IMR-90 (cell line): ENCODE measurements at regions not wholly inside any gene's neighbourhood (a gene's known extent, or its start where the extent isn't known, plus 50 kb on each side); places are given as distances from the start of the nearest gene placed in this dataset.

Experiments used
- ATAC-seq: fragments of 200-7000 bp; cut with Tn5 transposase; 2 replicates; pipeline ENCODE4 v1.9.1; 2020; ENCODE audit warnings: low read depth, mild to moderate bottlenecking, moderate library complexity
- BruUV-seq: library from RNA; stranded (reverse); fragments of 400-500 nt; replicated peaks from 2 replicates; lab custom pipeline; 2021; lab: Mats Ljungman, UMichigan
- CTCF ChIA-PET: fragments of 300-600 bp; formaldehyde crosslinking; extraction: SDS; loops from one replicate; lab custom pipeline; 2021; ENCODE audit warnings: antibody characterized with exemption; lab: Yijun Ruan, JAX
- POLR2A ChIA-PET: fragments of 300-600 bp; sonication (Branson Sonifier 250); formaldehyde crosslinking; loops from one replicate; lab custom pipeline; 2022; ENCODE audit warnings: antibody characterized with exemption; ENCODE audit not compliant: unreplicated experiment; lab: Charles Lee
- DNase-seq: peaks from one replicate; pipeline ENCODE4 v3.0.0; 2013
- H2AFZ ChIP-seq: replicated peaks from 2 replicates; pipeline ENCODE3; 2013; ENCODE audit warnings: low read length, mild to moderate bottlenecking; ENCODE audit not compliant: poor library complexity
- H2AK5ac ChIP-seq: 2 replicates; pipeline ENCODE4 v1.6.1; 2013; ENCODE audit warnings: low read depth, low read length, inconsistent platforms
- H2AK9ac ChIP-seq: replicated peaks from 2 replicates; pipeline ENCODE3; 2013; ENCODE audit warnings: mild to moderate bottlenecking, low read depth, low read length, moderate library complexity; ENCODE audit not compliant: poor library complexity
- H2BK120ac ChIP-seq: 2 replicates; pipeline ENCODE4 v1.6.1; 2013; ENCODE audit warnings: low read depth, low read length, inconsistent platforms
- H2BK15ac ChIP-seq: 3 replicates; pipeline ENCODE4 v1.6.1; 2013; ENCODE audit warnings: low read depth, low read length, inconsistent platforms
- H2BK20ac ChIP-seq: 2 replicates; pipeline ENCODE4 v1.6.1; 2013; ENCODE audit warnings: low read depth, mild to moderate bottlenecking, inconsistent platforms, low read length, moderate library complexity
- H2BK5ac ChIP-seq: 2 replicates; pipeline ENCODE4 v1.6.1; 2013; ENCODE audit warnings: mild to moderate bottlenecking, low read depth, low read length, inconsistent platforms; ENCODE audit not compliant: poor library complexity, severe bottlenecking
- H3K14ac ChIP-seq: replicated peaks from 2 replicates; pipeline ENCODE4 v1.6.1; 2013; ENCODE audit warnings: low read depth, low read length, inconsistent platforms
- H3K18ac ChIP-seq: 2 replicates; pipeline ENCODE4 v1.6.1; 2013; ENCODE audit warnings: low read depth, low read length, control low read depth
- H3K23ac ChIP-seq: 2 replicates; pipeline ENCODE4 v1.6.1; 2013; ENCODE audit warnings: low read depth, low read length, inconsistent platforms
- H3K27ac ChIP-seq: 2 replicates; pipeline ENCODE4 v1.5.1; 2013; ENCODE audit warnings: mild to moderate bottlenecking, control low read depth, low read length; ENCODE audit not compliant: insufficient read depth
- H3K27me3 ChIP-seq: 2 replicates; pipeline ENCODE4 v1.6.1; 2013; ENCODE audit warnings: low read length; ENCODE audit not compliant: control insufficient read depth, insufficient read depth
- H3K36me3 ChIP-seq: 2 replicates; pipeline ENCODE4 v1.6.1; 2013; ENCODE audit warnings: low read length, mixed read lengths; ENCODE audit not compliant: control insufficient read depth, insufficient read depth
- H3K4ac ChIP-seq: 2 replicates; pipeline ENCODE4 v1.6.1; 2013; ENCODE audit warnings: low read depth, low read length, inconsistent platforms
- H3K4me1 ChIP-seq: 2 replicates; pipeline ENCODE4 v1.6.1; 2013; ENCODE audit warnings: low read length, mixed read lengths; ENCODE audit not compliant: control insufficient read depth, insufficient read depth
- H3K4me2 ChIP-seq: 2 replicates; pipeline ENCODE4 v1.6.1; 2013; ENCODE audit warnings: low read depth, mild to moderate bottlenecking, control low read depth, low read length, moderate library complexity
- H3K4me3 ChIP-seq: 2 replicates; pipeline ENCODE4 v1.5.1; 2013; ENCODE audit warnings: low read depth, mild to moderate bottlenecking, control low read depth, low read length, moderate library complexity; ENCODE audit not compliant: insufficient read depth
- H3K56ac ChIP-seq: 2 replicates; pipeline ENCODE4 v1.6.1; 2013; ENCODE audit warnings: low read length, inconsistent platforms; ENCODE audit not compliant: insufficient read depth; ENCODE audit errors: extremely low read depth
- H3K79me1 ChIP-seq, 2 experiments: 2 replicates each; pipeline ENCODE4 v1.6.1; 2013; ENCODE audit warnings: low read length in 2 of 2, inconsistent platforms in 1 of 2, low read depth in 1 of 2
- H3K9ac ChIP-seq: 2 replicates; pipeline ENCODE4 v1.6.1; 2013; ENCODE audit warnings: low read depth, low read length, control low read depth
- H3K9me1 ChIP-seq: 2 replicates; pipeline ENCODE4 v1.6.1; 2013; ENCODE audit warnings: low read length, inconsistent platforms; ENCODE audit not compliant: insufficient read depth
- H3K9me3 ChIP-seq: 2 replicates; pipeline ENCODE4 v1.6.1; 2013; ENCODE audit warnings: low read length; ENCODE audit not compliant: control insufficient read depth, insufficient read depth
- H4K20me1 ChIP-seq: 2 replicates; pipeline ENCODE4 v1.6.1; 2013; ENCODE audit warnings: low read length, inconsistent platforms; ENCODE audit not compliant: insufficient read depth
- H4K5ac ChIP-seq: 2 replicates; pipeline ENCODE4 v1.6.1; 2013; ENCODE audit warnings: mild to moderate bottlenecking, low read depth, low read length, control low read depth
- H4K8ac ChIP-seq, 2 experiments: 2 replicates each; pipeline ENCODE4 v1.6.1; 2013; ENCODE audit warnings: low read depth in 2 of 2, low read length in 2 of 2, control low read depth in 1 of 2, inconsistent platforms in 1 of 2
- H4K91ac ChIP-seq: 2 replicates; pipeline ENCODE4 v1.6.1; 2013; ENCODE audit warnings: low read depth, low read length, inconsistent platforms; ENCODE audit not compliant: insufficient read depth
- BHLHE40 ChIP-seq: fragments of 150-350 bp; IDR thresholded peaks from 2 replicates; pipeline ENCODE4 v1.6.1; 2016; ENCODE audit warnings: mild to moderate bottlenecking, low read depth, low read length
- CEBPB ChIP-seq: IDR thresholded peaks from 2 replicates; pipeline ENCODE4 v1.6.1; 2012; ENCODE audit warnings: low read depth, low read length, improper control_type of control experiment
- CHD1 ChIP-seq: IDR thresholded peaks from 2 replicates; pipeline ENCODE4 v1.6.1; 2012; ENCODE audit warnings: low read depth, low read length, improper control_type of control experiment
- CTCF ChIP-seq: conservative IDR thresholded peaks from 2 replicates; pipeline ENCODE4 v1.5.1; 2012; ENCODE audit warnings: mild to moderate bottlenecking, low read depth, low read length, improper control_type of control experiment
- FOS ChIP-seq: fragments of 150-350 bp; IDR thresholded peaks from 2 replicates; pipeline ENCODE4 v1.6.1; 2016; ENCODE audit warnings: low read depth, low read length
- MAFK ChIP-seq: IDR thresholded peaks from 2 replicates; pipeline ENCODE4 v1.6.1; 2012; ENCODE audit warnings: low read depth, low read length, improper control_type of control experiment
- MAZ ChIP-seq: IDR thresholded peaks from 2 replicates; pipeline ENCODE4 v1.6.1; 2012; ENCODE audit warnings: low read depth, mild to moderate bottlenecking, low read length, improper control_type of control experiment, moderate library complexity, borderline replicate concordance
- NFE2L2 ChIP-seq: fragments of 150-350 bp; IDR thresholded peaks from 2 replicates; pipeline ENCODE4 v1.6.1; 2016; ENCODE audit warnings: low read depth, mild to moderate bottlenecking, low read length
- POLR2A ChIP-seq: IDR thresholded peaks from 2 replicates; pipeline ENCODE4 v1.6.1; 2012; ENCODE audit warnings: mild to moderate bottlenecking, low read depth, low read length
- RAD21 ChIP-seq: IDR thresholded peaks from 2 replicates; pipeline ENCODE4 v1.6.1; 2012; ENCODE audit warnings: low read length, improper control_type of control experiment
- RFX5 ChIP-seq: IDR thresholded peaks from 2 replicates; pipeline ENCODE4 v1.8.0; 2012; ENCODE audit warnings: low read depth, mild to moderate bottlenecking, low read length, moderate library complexity
- SMC3 ChIP-seq: fragments of 150-350 bp; IDR thresholded peaks from 2 replicates; pipeline ENCODE4 v1.6.1; 2016; ENCODE audit warnings: low read depth, mild to moderate bottlenecking, antibody characterized with exemption, low read length, moderate library complexity
- WGBS, 2 experiments: methylation state at CpG; one replicate each; pipeline versions ENCODE4 v1.1.5 to v1.1.7; 2013; ENCODE audit warnings: missing lambda C conversion rate in 2 of 2; ENCODE audit not compliant: insufficient read length in 1 of 2; ENCODE audit errors: extremely low coverage in 2 of 2; 5-methylcytosine and 5-hydroxymethylcytosine counted together
- dilution Hi-C: fragments of 300-500 bp; cut with HindIII; formaldehyde crosslinking; loops from one replicate; pipeline ENCODE4 v1.14.3; 2018; ENCODE audit warnings: low sequenced_read_pairs; ENCODE audit not compliant: unreplicated experiment
- in situ Hi-C: fragments of 300-500 bp; cut with MboI; formaldehyde crosslinking; loops from 3 replicates; pipeline ENCODE4 v1.14.3; 2019; ENCODE audit warnings: low sequenced_read_pairs, inconsistent platforms, mixed read lengths
- intact Hi-C: fragments of 100-400 bp; cut with micrococcal nuclease; formaldehyde crosslinking; loops from 2 replicates; pipeline ENCODE4 v1.10.0; 2022
- TF ChIP-seq, protein P1 (sequence below): fragments of 150-350 bp; IDR thresholded peaks from 2 replicates; pipeline ENCODE4 v1.6.1; 2017; ENCODE audit warnings: mild to moderate bottlenecking, antibody characterized with exemption, low read length, low read depth

- Histone ChIP-seq H3K27me3 (no peaks in the 10 kb centered on the region), H3K27ac (no peak overlapping the region), H2AK9ac (no peak overlapping the region), H2AK5ac (no peak overlapping the region), H3K4me3 (no peak overlapping the region), H2AFZ (no peak overlapping the region), H4K91ac (no peak overlapping the region), H3K9ac (no peak overlapping the region), H3K4me1 (no peaks in the 10 kb centered on the region), H3K9me1 (no peaks in the 10 kb centered on the region), H2BK5ac (no peak overlapping the region), H3K56ac (no peak overlapping the region), H2BK120ac (no peak overlapping the region), H3K23ac (no peak overlapping the region), H4K8ac (no peak overlapping the region), H4K5ac (no peak overlapping the region), H2BK20ac (no peak overlapping the region), H3K18ac (no peak overlapping the region), H3K36me3 (no peaks in the 10 kb centered on the region), H2BK15ac (no peak overlapping the region), H3K79me1 (no peaks in the 10 kb centered on the region), H3K9me3 (no peaks in the 10 kb centered on the region), H4K20me1 (no peaks in the 10 kb centered on the region), H3K4me2 (no peak overlapping the region), H3K4ac (no peak overlapping the region), H3K14ac (no peak overlapping the region)
- ATAC-seq (no peak), DNase-seq (no peak)
- CTCF ChIA-PET: no interaction called here
- POLR2A ChIA-PET: no interaction called here
- TF ChIP-seq MAFK (no peak), NFE2L2 (no peak), POLR2A (no peak), CTCF (no peak), RFX5 (no peak), MAZ (no peak), SMC3 (no peak), CEBPB (no peak), BHLHE40 (no peak), RAD21 (no peak), CHD1 (no peak), FOS (no peak)
- TF ChIP-seq, protein P1, sequence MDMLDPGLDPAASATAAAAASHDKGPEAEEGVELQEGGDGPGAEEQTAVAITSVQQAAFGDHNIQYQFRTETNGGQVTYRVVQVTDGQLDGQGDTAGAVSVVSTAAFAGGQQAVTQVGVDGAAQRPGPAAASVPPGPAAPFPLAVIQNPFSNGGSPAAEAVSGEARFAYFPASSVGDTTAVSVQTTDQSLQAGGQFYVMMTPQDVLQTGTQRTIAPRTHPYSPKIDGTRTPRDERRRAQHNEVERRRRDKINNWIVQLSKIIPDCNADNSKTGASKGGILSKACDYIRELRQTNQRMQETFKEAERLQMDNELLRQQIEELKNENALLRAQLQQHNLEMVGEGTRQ: no peak
- in situ Hi-C loops: no loop called here
- dilution Hi-C loops: no loop called here
- no TSS peak for BruUV-seq
- intact Hi-C loops: no loop called here
- WGBS, 2 experiments: 33% methylated on average over 1 of the region's 3 CpGs; no CpG with 5 or more reads in 1 of the 2 experiments
Measured at GRCh38 chr2:198928026-198928425, 529.7 kb downstream of the SATB2 start.
